T-cell (primary cell): ENCODE measurements at regions not wholly inside any gene's neighbourhood (a gene's known extent, or its start where the extent isn't known, plus 50 kb on each side); places are given as distances from the start of the nearest gene placed in this dataset.

Source experiments
- ATAC-seq, 4 experiments: fragments of 200-7000 bp in 3 of 4; fragments of 150-1000 bp in 1 of 4; cut with Tn5 transposase; replicated peaks in 1 of 4; 1 replicate in 3 of 4; 2 replicates in 1 of 4; pipeline ENCODE4 v1.10.0; 2021; ENCODE audit warnings: moderate library complexity in 3 of 4, mild to moderate bottlenecking in 2 of 4, moderate number of reproducible peaks in 1 of 4
- CTCF ChIA-PET, 2 donors: fragments of 300-600 bp; sonication (Branson Sonifier 250); formaldehyde crosslinking; loops; one replicate each; lab custom pipeline; 2022; ENCODE audit warnings: antibody characterized with exemption in 2 of 2; lab: Charles Lee
- POLR2A ChIA-PET, 2 donors: fragments of 300-600 bp; sonication (Branson Sonifier 250); formaldehyde crosslinking; loops; one replicate each; lab custom pipeline; 2022; ENCODE audit warnings: antibody characterized with exemption in 2 of 2; lab: Charles Lee
- DNase-seq, 35 experiments: peaks; one replicate each; pipeline versions ENCODE4 v3.0.0 to v3.0.0-alpha.2; 2013 to 2023
- H3K27ac ChIP-seq: one replicate; pipeline ENCODE4 v1.5.1; 2013; ENCODE audit warnings: low read length
- H3K27me3 ChIP-seq, 2 experiments: replicated peaks in 1 of 2; 1 replicate in 1 of 2; 2 replicates in 1 of 2; pipeline versions ENCODE4 v1.6.1 to v1.7.0; 2013; ENCODE audit warnings: low read length in 1 of 2, mixed read lengths in 1 of 2; ENCODE audit not compliant: control insufficient read depth in 2 of 2, insufficient read depth in 2 of 2; ENCODE audit errors: extremely low read depth in 1 of 2
- H3K36me3 ChIP-seq, 2 donors: 1 replicate in 1 of 2; 2 replicates in 1 of 2; pipeline versions ENCODE4 v1.6.1 to v1.7.0; 2013; ENCODE audit warnings: low read length in 1 of 2; ENCODE audit not compliant: control insufficient read depth in 2 of 2, insufficient read depth in 1 of 2; ENCODE audit errors: extremely low read depth in 1 of 2
- H3K4me1 ChIP-seq, 2 experiments: 1 replicate in 1 of 2; 2 replicates in 1 of 2; pipeline versions ENCODE4 v1.6.1 to v1.7.0; 2013; ENCODE audit warnings: low read length in 2 of 2, mixed read lengths in 1 of 2; ENCODE audit not compliant: insufficient read depth in 2 of 2, control insufficient read depth in 1 of 2; ENCODE audit errors: extremely low read depth in 1 of 2
- H3K4me3 ChIP-seq, 2 donors: 1 replicate in 1 of 2; 2 replicates in 1 of 2; pipeline versions ENCODE4 v1.5.1 to v1.7.0; 2013; ENCODE audit warnings: mild to moderate bottlenecking in 2 of 2, low read length in 1 of 2, moderate library complexity in 1 of 2; ENCODE audit not compliant: control insufficient read depth in 1 of 2; ENCODE audit errors: extremely low read depth in 1 of 2
- H3K9me3 ChIP-seq: 2 replicates; pipeline ENCODE4 v1.7.0; 2013
- H3K27ac Mint-ChIP-seq, 2 donors: one replicate each; pipeline ENCODE4 v1.8.0; 2020 to 2021; ENCODE audit warnings: mild to moderate bottlenecking in 2 of 2, mixed read lengths in 2 of 2
- H3K27me3 Mint-ChIP-seq, 2 donors: one replicate each; pipeline ENCODE4 v1.8.0; 2021 to 2022; ENCODE audit warnings: mixed read lengths in 2 of 2
- H3K36me3 Mint-ChIP-seq: one replicate; pipeline ENCODE4 v1.8.0; 2021; ENCODE audit warnings: mixed read lengths
- H3K4me1 Mint-ChIP-seq, 3 donors: one replicate each; pipeline ENCODE4 v1.8.0; 2020 to 2022; ENCODE audit warnings: mixed read lengths in 3 of 3, mild to moderate bottlenecking in 1 of 3
- H3K4me3 Mint-ChIP-seq, 3 donors: one replicate each; pipeline ENCODE4 v1.8.0; 2020 to 2022; ENCODE audit warnings: mild to moderate bottlenecking in 3 of 3, mixed read lengths in 3 of 3, moderate library complexity in 3 of 3
- H3K9me3 Mint-ChIP-seq, 3 donors: one replicate each; pipeline ENCODE4 v1.8.0; 2020 to 2022; ENCODE audit warnings: mixed read lengths in 3 of 3
- WGBS: methylation state at CpG from one replicate; pipeline ENCODE4 v1.1.5; 2013; ENCODE audit warnings: missing lambda C conversion rate; ENCODE audit not compliant: insufficient coverage; 5-methylcytosine and 5-hydroxymethylcytosine counted together

- no peaks in the 10 kb centered on the region for H3K9me3 ChIP-seq
- 94% methylated on average over 2 of the region's 4 CpGs for WGBS
- no peak overlapping the region for H3K4me3 ChIP-seq
- no peaks in the 10 kb centered on the region for H3K4me1 ChIP-seq
- Mint-ChIP-seq H3K27me3 (peaks cover 3 to 8% of the 10 kb centered on the region in 2 donors), H3K27ac (no peak overlapping the region), H3K4me1 (no peaks in the 10 kb centered on the region), H3K9me3 (no peaks in the 10 kb centered on the region), H3K36me3 (no peaks in the 10 kb centered on the region), H3K4me3 (no peak overlapping the region)
- no peaks in the 10 kb centered on the region for H3K36me3 ChIP-seq
- CTCF ChIA-PET = no interaction called here
- ATAC-seq (no peak), DNase-seq (no peak)
- POLR2A ChIA-PET = no interaction called here
- no peaks in the 10 kb centered on the region for H3K27me3 ChIP-seq
- no peak overlapping the region for H3K27ac ChIP-seq
Observed at GRCh38 chr5:118778941-118779340, 209.4 kb downstream of the DTWD2 start.

- Mint-ChIP-seq H3K9me3 (no peaks in the 10 kb centered on the region), H3K4me1 (no peaks in the 10 kb centered on the region), H3K27ac (no peak overlapping the region), H3K4me3 (no peak overlapping the region), H3K27me3 (peaks cover 4 to 11% of the 10 kb centered on the region in 2 donors), H3K36me3 (no peaks in the 10 kb centered on the region)
- Histone ChIP-seq H3K9me3 (no peaks in the 10 kb centered on the region), H3K4me1 (no peaks in the 10 kb centered on the region), H3K36me3 (no peaks in the 10 kb centered on the region), H3K27me3 (no peaks in the 10 kb centered on the region), H3K27ac (no peak overlapping the region), H3K4me3 (no peak overlapping the region)
- DNase-seq (no peak), ATAC-seq (no peak)
- CTCF ChIA-PET = no interaction called here
- 78% methylated on average over 2 of the region's 3 CpGs for WGBS
- POLR2A ChIA-PET = no interaction called here
Observed at GRCh38 chr5:118777189-118777736, 211.1 kb downstream of the DTWD2 start.

GRCh38 chr5:118776755-118777154 is 211.6 kb downstream of the DTWD2 start:
- 9% methylated on average over 1 of the region's 1 CpG for WGBS
- Mint-ChIP-seq H3K27me3 (peaks cover 5 to 11% of the 10 kb centered on the region in 2 donors), H3K4me1 (no peaks in the 10 kb centered on the region), H3K9me3 (peaks cover 0 to under 1% (median 0%) of the 10 kb centered on the region in 3 donors), H3K27ac (no peak overlapping the region), H3K4me3 (no peak overlapping the region), H3K36me3 (no peaks in the 10 kb centered on the region)
- H3K4me3 ChIP-seq = no peak overlapping the region
- no peaks in the 10 kb centered on the region for H3K36me3 ChIP-seq
- POLR2A ChIA-PET = no interaction called here
- DNase-seq (no peak), ATAC-seq (no peak)
- CTCF ChIA-PET = no interaction called here
- no peaks in the 10 kb centered on the region for H3K4me1 ChIP-seq
- H3K27ac ChIP-seq = no peak overlapping the region
- no peaks in the 10 kb centered on the region for H3K9me3 ChIP-seq
- H3K27me3 ChIP-seq = no peaks in the 10 kb centered on the region

- H3K27me3 ChIP-seq = no peaks in the 10 kb centered on the region
- peaks cover 0 to 6% (median 4%) of the 10 kb centered on the region in 3 donors for H3K9me3 Mint-ChIP-seq
- peaks cover 11 to 12% of the 10 kb centered on the region in 2 donors for H3K27me3 Mint-ChIP-seq
- H3K27ac Mint-ChIP-seq = no peak overlapping the region
- ATAC-seq (no peak), DNase-seq (no peak)
- no peaks in the 10 kb centered on the region for H3K4me1 ChIP-seq
- POLR2A ChIA-PET = no interaction called here
- H3K9me3 ChIP-seq = no peaks in the 10 kb centered on the region
- CTCF ChIA-PET = no interaction called here
- H3K4me3 Mint-ChIP-seq = no peak overlapping the region
- no peak overlapping the region for H3K4me3 ChIP-seq
- no peaks in the 10 kb centered on the region for H3K4me1 Mint-ChIP-seq
- no CpG with 5 or more reads among the region's 2 CpGs for WGBS
- H3K27ac ChIP-seq = no peak overlapping the region
- no peaks in the 10 kb centered on the region for H3K36me3 Mint-ChIP-seq
- no peaks in the 10 kb centered on the region for H3K36me3 ChIP-seq
Observed at GRCh38 chr5:118775790-118776499, 212.4 kb downstream of the DTWD2 start.

GRCh38 chr5:118768607-118769175 is 219.7 kb downstream of the DTWD2 start:
- POLR2A ChIA-PET = no interaction called here
- CTCF ChIA-PET = no interaction called here
- ATAC-seq = no peak

GRCh38 chr5:118762291-118762690 is 226.1 kb downstream of the DTWD2 start:
- Histone ChIP-seq H3K27me3 (peaks cover 0 to 10% of the 10 kb centered on the region in 2 experiments), H3K4me3 (no peak overlapping the region), H3K36me3 (no peaks in the 10 kb centered on the region), H3K4me1 (no peaks in the 10 kb centered on the region), H3K27ac (no peak overlapping the region), H3K9me3 (no peaks in the 10 kb centered on the region)
- H3K4me3 Mint-ChIP-seq = no peak overlapping the region
- ChIA-PET CTCF (no interaction called here), POLR2A (no interaction called here)
- H3K9me3 Mint-ChIP-seq = peaks cover 5 to 10% (median 6%) of the 10 kb centered on the region in 3 donors
- no CpG with 5 or more reads among the region's 4 CpGs for WGBS
- peaks cover 0 to 4% of the 10 kb centered on the region in 2 donors for H3K27me3 Mint-ChIP-seq
- no peak overlapping the region for H3K27ac Mint-ChIP-seq
- no peaks in the 10 kb centered on the region for H3K36me3 Mint-ChIP-seq
- DNase-seq (no peak), ATAC-seq (no peak)
- no peaks in the 10 kb centered on the region for H3K4me1 Mint-ChIP-seq

More at GRCh38 chr5:118768607-118769175, 219.7 kb downstream of the DTWD2 start:
- Mint-ChIP-seq H3K36me3 (no peaks in the 10 kb centered on the region), H3K9me3 (peaks cover 7 to 12% (median 11%) of the 10 kb centered on the region in 3 donors), H3K4me3 (no peak overlapping the region), H3K27me3 (peaks cover 11 to 16% of the 10 kb centered on the region in 2 donors), H3K27ac (no peak overlapping the region), H3K4me1 (no peaks in the 10 kb centered on the region)
- no peaks in the 10 kb centered on the region for H3K4me1 ChIP-seq
- no peaks in the 10 kb centered on the region for H3K9me3 ChIP-seq
- no peak overlapping the region for H3K27ac ChIP-seq
- no peaks in the 10 kb centered on the region for H3K27me3 ChIP-seq
- no CpG with 5 or more reads among the region's 1 CpG for WGBS
- no peak for DNase-seq
- no peak overlapping the region for H3K4me3 ChIP-seq
- H3K36me3 ChIP-seq = no peaks in the 10 kb centered on the region
